Osteoblast (primary cell): ENCODE measurements at regions not wholly inside any gene's neighbourhood (a gene's known extent, or its start where the extent isn't known, plus 50 kb on each side); places are given as distances from the start of the nearest gene placed in this dataset.

Experiments
- DNase-seq: peaks from one replicate; pipeline ENCODE4 v3.0.0; 2011; ENCODE audit warnings: low spot score, mixed read lengths; ENCODE audit not compliant: insufficient read length; ENCODE audit errors: missing footprints
- H2AFZ ChIP-seq: 2 replicates; pipeline ENCODE4 v1.6.0; 2011; ENCODE audit warnings: mild to moderate bottlenecking, low read length
- H3K27ac ChIP-seq: 2 replicates; pipeline ENCODE4 v1.5.1; 2011; ENCODE audit warnings: mild to moderate bottlenecking, low read depth, low read length, moderate library complexity
- H3K27me3 ChIP-seq: 2 replicates; pipeline ENCODE4 v1.6.0; 2012; ENCODE audit warnings: mild to moderate bottlenecking, control low read depth, inconsistent platforms, low read length, moderate library complexity; ENCODE audit not compliant: insufficient read depth
- H3K36me3 ChIP-seq: 2 replicates; pipeline ENCODE4 v1.5.1; 2011; ENCODE audit warnings: mild to moderate bottlenecking, low read length, control low read depth, moderate library complexity; ENCODE audit not compliant: insufficient read depth
- H3K4me1 ChIP-seq: 2 replicates; pipeline ENCODE4 v1.5.1; 2011; ENCODE audit warnings: mild to moderate bottlenecking, low read length, control low read depth, moderate library complexity; ENCODE audit not compliant: insufficient read depth
- H3K4me2 ChIP-seq: 2 replicates; pipeline ENCODE4 v1.6.0; 2011; ENCODE audit warnings: mild to moderate bottlenecking, low read length; ENCODE audit not compliant: insufficient read depth
- H3K4me3 ChIP-seq: fragments of 200-600 bp; sonication (generic); 3 replicates; pipeline ENCODE4 v1.5.1; 2012; ENCODE audit warnings: mild to moderate bottlenecking, low read length, inconsistent platforms; ENCODE audit not compliant: insufficient read depth
- H3K79me2 ChIP-seq: 2 replicates; pipeline ENCODE4 v1.6.0; 2012; ENCODE audit warnings: mild to moderate bottlenecking, low read length, control low read depth, inconsistent platforms; ENCODE audit not compliant: insufficient read depth
- H3K9me3 ChIP-seq: 2 replicates; pipeline ENCODE4 v1.5.1; 2011; ENCODE audit warnings: low read depth, low read length, control low read depth
- H4K20me1 ChIP-seq: 2 replicates; pipeline ENCODE4 v1.6.0; 2012; ENCODE audit warnings: mild to moderate bottlenecking, low read length, control low read depth; ENCODE audit not compliant: insufficient read depth
- TF ChIP-seq, protein P1 (sequence below): IDR thresholded peaks from 2 replicates; pipeline ENCODE4 v1.5.1; 2011; ENCODE audit warnings: mild to moderate bottlenecking, low read depth, low read length, moderate library complexity; ENCODE audit errors: extremely low read depth

GRCh38 chr2:145305889-145306288, 786.0 kb upstream of the ZEB2 start:
- TF ChIP-seq, protein P1, sequence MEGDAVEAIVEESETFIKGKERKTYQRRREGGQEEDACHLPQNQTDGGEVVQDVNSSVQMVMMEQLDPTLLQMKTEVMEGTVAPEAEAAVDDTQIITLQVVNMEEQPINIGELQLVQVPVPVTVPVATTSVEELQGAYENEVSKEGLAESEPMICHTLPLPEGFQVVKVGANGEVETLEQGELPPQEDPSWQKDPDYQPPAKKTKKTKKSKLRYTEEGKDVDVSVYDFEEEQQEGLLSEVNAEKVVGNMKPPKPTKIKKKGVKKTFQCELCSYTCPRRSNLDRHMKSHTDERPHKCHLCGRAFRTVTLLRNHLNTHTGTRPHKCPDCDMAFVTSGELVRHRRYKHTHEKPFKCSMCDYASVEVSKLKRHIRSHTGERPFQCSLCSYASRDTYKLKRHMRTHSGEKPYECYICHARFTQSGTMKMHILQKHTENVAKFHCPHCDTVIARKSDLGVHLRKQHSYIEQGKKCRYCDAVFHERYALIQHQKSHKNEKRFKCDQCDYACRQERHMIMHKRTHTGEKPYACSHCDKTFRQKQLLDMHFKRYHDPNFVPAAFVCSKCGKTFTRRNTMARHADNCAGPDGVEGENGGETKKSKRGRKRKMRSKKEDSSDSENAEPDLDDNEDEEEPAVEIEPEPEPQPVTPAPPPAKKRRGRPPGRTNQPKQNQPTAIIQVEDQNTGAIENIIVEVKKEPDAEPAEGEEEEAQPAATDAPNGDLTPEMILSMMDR, result no peak
- H3K4me1 ChIP-seq, result no peaks in the 10 kb centered on the region
- H3K27ac ChIP-seq, result no peak overlapping the region
- no peaks in the 10 kb centered on the region for H3K79me2 ChIP-seq
- H3K9me3 ChIP-seq, result no peaks in the 10 kb centered on the region
- H3K4me3 ChIP-seq, result no peak overlapping the region
- no peak overlapping the region for H3K4me2 ChIP-seq
- no peaks in the 10 kb centered on the region for H3K27me3 ChIP-seq
- no peak overlapping the region for H2AFZ ChIP-seq
- no peak for DNase-seq
- no peaks in the 10 kb centered on the region for H3K36me3 ChIP-seq
- H4K20me1 ChIP-seq, result no peaks in the 10 kb centered on the region

GRCh38 chr2:145304501-145304900, 784.6 kb upstream of the ZEB2 start:
- no peaks in the 10 kb centered on the region for H3K27me3 ChIP-seq
- no peak overlapping the region for H3K4me3 ChIP-seq
- no peaks in the 10 kb centered on the region for H3K4me1 ChIP-seq
- no peak for DNase-seq
- no peak overlapping the region for H3K27ac ChIP-seq
- H3K79me2 ChIP-seq, result no peaks in the 10 kb centered on the region
- no peak overlapping the region for H2AFZ ChIP-seq
- no peaks in the 10 kb centered on the region for H3K36me3 ChIP-seq
- TF ChIP-seq, protein P1, result no peak
- no peak overlapping the region for H3K4me2 ChIP-seq
- no peaks in the 10 kb centered on the region for H3K9me3 ChIP-seq
- H4K20me1 ChIP-seq, result no peaks in the 10 kb centered on the region

DNA sequence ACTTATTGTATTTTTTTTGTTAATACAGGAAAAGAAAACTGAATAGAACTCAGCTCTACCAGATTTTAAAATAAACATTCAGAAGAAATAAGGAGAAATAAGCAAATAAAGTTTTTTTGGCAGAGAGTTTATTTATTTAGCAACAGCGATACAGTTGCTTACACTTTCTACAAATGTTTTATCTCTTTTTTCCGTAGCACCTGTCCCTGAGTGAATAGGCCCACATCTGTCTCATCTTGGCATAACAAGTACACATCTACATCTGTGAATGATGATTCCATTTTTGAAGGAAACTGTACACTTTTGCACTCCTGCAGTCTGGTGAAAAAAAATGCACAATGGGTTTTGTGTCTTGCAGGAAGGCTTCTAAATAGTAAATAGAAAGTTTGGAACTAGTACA, 783.6 kb upstream of the ZEB2 start:
- Histone ChIP-seq H3K36me3 (no peaks in the 10 kb centered on the region), H3K4me1 (no peaks in the 10 kb centered on the region), H3K4me2 (no peak overlapping the region), H3K79me2 (no peaks in the 10 kb centered on the region), H3K27ac (no peak overlapping the region), H3K9me3 (no peaks in the 10 kb centered on the region), H3K4me3 (no peak overlapping the region), H2AFZ (no peak overlapping the region), H4K20me1 (no peaks in the 10 kb centered on the region), H3K27me3 (no peaks in the 10 kb centered on the region)
- TF ChIP-seq, protein P1, result no peak
- no peak for DNase-seq

DNA sequence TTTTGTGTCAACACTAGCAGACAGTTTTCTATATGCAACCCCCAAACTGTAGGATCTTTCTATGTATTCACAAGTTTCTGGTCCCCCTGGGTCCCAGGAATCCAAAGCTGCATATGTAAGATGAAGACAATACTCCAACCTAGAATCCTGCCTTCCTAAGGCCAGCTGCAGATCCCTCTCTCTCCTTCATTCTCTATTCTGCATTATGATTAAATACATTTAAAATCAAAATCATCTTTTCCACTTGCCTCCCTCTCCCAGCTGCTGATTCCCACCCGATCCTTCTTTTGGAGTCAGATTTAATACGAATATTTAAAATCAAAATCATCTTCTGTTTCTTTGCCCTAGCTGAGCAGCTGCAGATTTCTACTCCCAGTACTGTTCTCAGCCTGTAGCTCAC, 783.0 kb upstream of the ZEB2 start:
- no peaks in the 10 kb centered on the region for H3K36me3 ChIP-seq

More for the DNA sequence above, 783.0 kb upstream of the ZEB2 start:
- DNase-seq, result no peak
- no peak overlapping the region for H3K4me3 ChIP-seq
- no peak overlapping the region for H2AFZ ChIP-seq
- no peaks in the 10 kb centered on the region for H4K20me1 ChIP-seq
- H3K9me3 ChIP-seq, result no peaks in the 10 kb centered on the region
- TF ChIP-seq, protein P1, result no peak
- no peaks in the 10 kb centered on the region for H3K27me3 ChIP-seq
- H3K27ac ChIP-seq, result no peak overlapping the region
- no peak overlapping the region for H3K4me2 ChIP-seq
- H3K79me2 ChIP-seq, result no peaks in the 10 kb centered on the region
- H3K4me1 ChIP-seq, result no peaks in the 10 kb centered on the region
